ENCODE measurements at regions not wholly inside any gene's neighbourhood (a gene's known extent, or its start where the extent isn't known, plus 50 kb on each side); places are given as distances from the start of the nearest gene placed in this dataset.

DNA sequence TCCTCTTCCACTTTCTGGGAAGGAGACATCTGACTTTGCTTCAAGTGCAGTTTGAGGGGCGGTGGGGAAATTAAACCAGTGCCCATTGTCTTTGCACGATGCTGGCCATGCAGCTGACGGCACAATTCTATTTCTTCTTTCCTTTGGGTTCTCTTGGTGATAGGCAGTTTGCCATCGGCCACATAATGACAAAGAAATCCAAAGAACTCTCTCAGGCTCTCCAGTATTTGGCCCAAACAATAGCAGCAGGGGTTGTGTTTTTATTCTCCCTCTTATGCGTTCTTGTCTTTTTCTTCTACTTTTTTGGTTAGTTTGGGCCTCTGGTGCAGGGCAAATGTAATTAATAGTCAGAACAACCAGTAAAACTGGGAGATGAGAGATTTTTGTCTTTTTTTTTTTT, 147.0 kb downstream of the EMX2 start:
- DNase-seq (ENCODE audit: low spot score), result no peak
- Histone ChIP-seq H3K27ac (no peak overlapping the region), H3K36me3 (no peaks in the 10 kb centered on the region), H3K4me3 (no peak overlapping the region), H3K4me1 (no peaks in the 10 kb centered on the region), H3K27me3 (no peaks in the 10 kb centered on the region), H3K9me3 (no peaks in the 10 kb centered on the region)
- TF ChIP-seq, protein P1, sequence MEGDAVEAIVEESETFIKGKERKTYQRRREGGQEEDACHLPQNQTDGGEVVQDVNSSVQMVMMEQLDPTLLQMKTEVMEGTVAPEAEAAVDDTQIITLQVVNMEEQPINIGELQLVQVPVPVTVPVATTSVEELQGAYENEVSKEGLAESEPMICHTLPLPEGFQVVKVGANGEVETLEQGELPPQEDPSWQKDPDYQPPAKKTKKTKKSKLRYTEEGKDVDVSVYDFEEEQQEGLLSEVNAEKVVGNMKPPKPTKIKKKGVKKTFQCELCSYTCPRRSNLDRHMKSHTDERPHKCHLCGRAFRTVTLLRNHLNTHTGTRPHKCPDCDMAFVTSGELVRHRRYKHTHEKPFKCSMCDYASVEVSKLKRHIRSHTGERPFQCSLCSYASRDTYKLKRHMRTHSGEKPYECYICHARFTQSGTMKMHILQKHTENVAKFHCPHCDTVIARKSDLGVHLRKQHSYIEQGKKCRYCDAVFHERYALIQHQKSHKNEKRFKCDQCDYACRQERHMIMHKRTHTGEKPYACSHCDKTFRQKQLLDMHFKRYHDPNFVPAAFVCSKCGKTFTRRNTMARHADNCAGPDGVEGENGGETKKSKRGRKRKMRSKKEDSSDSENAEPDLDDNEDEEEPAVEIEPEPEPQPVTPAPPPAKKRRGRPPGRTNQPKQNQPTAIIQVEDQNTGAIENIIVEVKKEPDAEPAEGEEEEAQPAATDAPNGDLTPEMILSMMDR (IDR thresholded peaks at IDR 0.05), result no peak

DNA sequence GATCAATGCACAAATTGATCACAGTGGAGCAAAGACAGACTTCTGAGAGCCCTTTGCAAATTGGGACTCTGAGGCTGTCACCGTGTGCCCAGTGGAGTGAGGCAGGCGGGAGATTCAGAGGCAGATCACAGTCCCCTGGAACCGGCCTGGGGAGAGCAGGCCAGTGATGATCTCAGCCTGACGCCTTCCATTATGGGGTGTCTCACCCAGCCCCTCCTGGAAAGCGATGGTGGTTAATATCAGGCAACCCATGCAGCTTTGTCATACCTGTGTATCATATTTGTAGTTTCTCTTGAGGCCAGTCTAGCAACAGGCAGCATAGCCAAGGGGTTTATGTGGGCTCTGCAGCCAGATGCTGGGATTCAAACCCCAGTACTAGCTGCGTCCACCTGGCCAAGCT, 147.8 kb downstream of the EMX2 start:
- H3K27me3 ChIP-seq, result no peaks in the 10 kb centered on the region

DNA sequence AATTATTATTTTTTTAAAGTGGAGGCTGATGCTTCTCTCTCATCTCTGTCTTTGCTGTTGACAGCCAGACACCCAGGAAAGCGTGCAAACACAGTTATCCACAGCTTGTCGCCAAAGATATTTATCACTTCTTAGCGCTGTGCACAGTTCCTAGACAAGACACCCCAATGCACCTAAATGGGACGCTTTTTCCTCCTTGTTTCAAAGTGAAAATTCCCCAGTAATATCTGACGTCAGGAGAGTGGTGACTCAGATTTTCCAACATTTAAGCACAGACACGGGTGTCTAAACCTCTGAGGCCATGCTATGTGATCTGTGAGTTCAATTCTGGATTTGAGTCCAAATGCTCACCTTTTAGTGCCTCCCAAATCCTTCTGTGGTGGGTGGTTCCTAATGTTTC, 151.6 kb downstream of the EMX2 start:
- H3K36me3 ChIP-seq, result no peaks in the 10 kb centered on the region
- H3K9me3 ChIP-seq, result no peaks in the 10 kb centered on the region
- no peaks in the 10 kb centered on the region for H3K27me3 ChIP-seq
- H3K4me1 ChIP-seq, result no peaks in the 10 kb centered on the region
- no peak overlapping the region for H3K4me3 ChIP-seq
- no peak for DNase-seq (ENCODE audit: low spot score)
- H3K27ac ChIP-seq, result no peak overlapping the region
- TF ChIP-seq, protein P1 (IDR thresholded peaks at IDR 0.05), result no peak

More for the DNA sequence above, 147.8 kb downstream of the EMX2 start:
- no peaks in the 10 kb centered on the region for H3K9me3 ChIP-seq
- H3K4me3 ChIP-seq, result no peak overlapping the region
- DNase-seq (ENCODE audit: low spot score), result no peak
- TF ChIP-seq, protein P1 (IDR thresholded peaks at IDR 0.05), result no peak
- H3K4me1 ChIP-seq, result no peaks in the 10 kb centered on the region
- no peaks in the 10 kb centered on the region for H3K36me3 ChIP-seq
- H3K27ac ChIP-seq, result no peak overlapping the region

DNA sequence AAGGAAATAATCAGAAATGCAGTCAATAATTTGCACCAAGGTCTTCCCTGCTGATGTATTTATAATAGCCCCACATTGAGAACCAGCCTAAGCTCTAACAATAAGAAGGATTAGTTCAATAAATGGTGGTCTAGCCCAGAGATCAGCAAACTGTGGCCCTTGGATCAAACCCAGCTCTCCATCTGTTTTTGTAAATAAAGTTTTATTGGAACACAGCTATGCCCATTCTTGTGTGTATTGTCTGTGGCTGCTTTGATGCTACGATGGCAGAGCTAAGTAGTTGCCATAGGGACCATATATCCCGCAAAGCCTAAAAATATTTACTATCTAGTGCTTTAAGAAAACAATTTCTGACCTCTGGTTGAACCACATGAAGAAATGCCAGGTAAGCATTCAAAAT, 154.9 kb downstream of the EMX2 start:
- Histone ChIP-seq H3K27me3 (no peaks in the 10 kb centered on the region), H3K36me3 (no peaks in the 10 kb centered on the region), H3K9me3 (no peaks in the 10 kb centered on the region), H3K4me3 (no peak overlapping the region), H3K27ac (no peak overlapping the region), H3K4me1 (no peaks in the 10 kb centered on the region)
- TF ChIP-seq, protein P1 (IDR thresholded peaks at IDR 0.05), result no peak
- no peak for DNase-seq (ENCODE audit: low spot score)

DNA sequence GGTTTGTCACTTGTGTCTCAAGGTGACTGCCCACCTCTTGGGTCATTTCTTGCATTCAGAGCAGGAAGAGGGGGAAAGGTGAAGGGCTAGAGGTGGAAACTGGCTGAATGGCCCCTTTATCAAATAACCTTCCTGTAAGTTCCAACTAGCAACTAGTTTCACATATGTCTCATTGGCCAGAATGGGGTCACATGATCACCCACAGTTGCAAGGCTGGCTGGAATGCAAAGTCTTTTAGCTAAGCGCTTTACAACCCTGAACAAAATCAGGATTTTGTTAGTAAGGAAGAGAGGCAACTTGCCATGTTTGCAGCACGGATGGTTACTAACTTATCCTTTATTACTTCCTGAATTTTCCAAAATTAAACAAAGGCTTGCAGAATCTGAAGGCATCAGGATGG, 156.3 kb downstream of the EMX2 start:
- no peak overlapping the region for H3K27ac ChIP-seq
- no peaks in the 10 kb centered on the region for H3K9me3 ChIP-seq
- DNase-seq (ENCODE audit: low spot score), result no peak
- no peak overlapping the region for H3K4me3 ChIP-seq
- H3K4me1 ChIP-seq, result no peaks in the 10 kb centered on the region
- TF ChIP-seq, protein P1 (IDR thresholded peaks at IDR 0.05), result no peak
- no peaks in the 10 kb centered on the region for H3K27me3 ChIP-seq
- no peaks in the 10 kb centered on the region for H3K36me3 ChIP-seq

GRCh38 chr10:117699436-117700075, 157.0 kb downstream of the EMX2 start:
- no peak overlapping the region for H3K27ac ChIP-seq
- H3K4me3 ChIP-seq, result no peak overlapping the region
- no peaks in the 10 kb centered on the region for H3K4me1 ChIP-seq
- TF ChIP-seq, protein P1 (IDR thresholded peaks at IDR 0.05), result no peak
- no peaks in the 10 kb centered on the region for H3K9me3 ChIP-seq
- no peaks in the 10 kb centered on the region for H3K36me3 ChIP-seq
- no peaks in the 10 kb centered on the region for H3K27me3 ChIP-seq
- DNase-seq (ENCODE audit: low spot score), result no peak

Measured in right atrium auricular region (tissue), 2 donors.